GM18907 (cell line): ENCODE measurements at regions not wholly inside any gene's neighbourhood (a gene's known extent, or its start where the extent isn't known, plus 50 kb on each side); places are given as distances from the start of the nearest gene placed in this dataset.

ENCODE experiments used
- ATAC-seq: cut with Tn5 transposase; IDR thresholded peaks from one replicate; pipeline ENCODE4 v1.9.1; 2021; ENCODE audit warnings: mild to moderate bottlenecking, moderate library complexity; ENCODE audit not compliant: unreplicated experiment

GRCh38 chr15:77824361-77825251 lies 191.9 kb upstream of the LINGO1 start:
- no peak for ATAC-seq

- no peak for ATAC-seq
Observed at GRCh38 chr15:77823736-77824135, 191.0 kb upstream of the LINGO1 start.

GRCh38 chr15:77822631-77823230 lies 190.0 kb upstream of the LINGO1 start:
- ATAC-seq, result no peak

- no peak for ATAC-seq
Observed at GRCh38 chr15:77821959-77822256, 189.2 kb upstream of the LINGO1 start.

GRCh38 chr15:77821188-77821958 lies 188.7 kb upstream of the LINGO1 start:
- no peak for ATAC-seq

GRCh38 chr15:77819851-77820728 lies 187.4 kb upstream of the LINGO1 start:
- no peak for ATAC-seq

- ATAC-seq, result no peak
Observed at GRCh38 chr15:77819048-77819850, 186.5 kb upstream of the LINGO1 start.

- ATAC-seq, result no peak
Observed at GRCh38 chr15:77818484-77819047, 185.9 kb upstream of the LINGO1 start.

GRCh38 chr15:77817434-77817833 lies 184.7 kb upstream of the LINGO1 start:
- no peak for ATAC-seq

GRCh38 chr15:77816983-77817382 lies 184.3 kb upstream of the LINGO1 start:
- no peak for ATAC-seq

GRCh38 chr15:77815015-77815414 lies 182.3 kb upstream of the LINGO1 start:
- no peak for ATAC-seq

GRCh38 chr15:77812664-77813063 lies 180.0 kb upstream of the LINGO1 start:
- ATAC-seq, result no peak

- no peak for ATAC-seq
Observed at GRCh38 chr15:77811270-77811669, 178.6 kb upstream of the LINGO1 start.

- ATAC-seq, result no peak
Observed at GRCh38 chr15:77810130-77810571, 177.4 kb upstream of the LINGO1 start.

- ATAC-seq, result no peak
Observed at GRCh38 chr15:77808581-77809177, 176.0 kb upstream of the LINGO1 start.

GRCh38 chr15:77808075-77808474 lies 175.4 kb upstream of the LINGO1 start:
- no peak for ATAC-seq

- no peak for ATAC-seq
Observed at GRCh38 chr15:77807611-77808010, 174.9 kb upstream of the LINGO1 start.

GRCh38 chr15:77807115-77807514 lies 174.4 kb upstream of the LINGO1 start:
- ATAC-seq, result no peak

- no peak for ATAC-seq
Observed at GRCh38 chr15:77804210-77804609, 171.5 kb upstream of the LINGO1 start.
